Heart left ventricle (tissue), 16 donors: ENCODE measurements at regions not wholly inside any gene's neighbourhood (a gene's known extent, or its start where the extent isn't known, plus 50 kb on each side); places are given as distances from the start of the nearest gene placed in this dataset.

Experiments
- ATAC-seq, 4 donors: fragments of 200-7000 bp; cut with Tn5 transposase; one replicate each; pipeline ENCODE4 v1.9.1; 2020 to 2022; ENCODE audit warnings: moderate library complexity in 4 of 4, mild to moderate bottlenecking in 3 of 4, moderate number of reproducible peaks in 1 of 4
- DNase-seq, 5 donors: peaks; one replicate each; pipeline ENCODE4 v3.0.0-alpha.2; 2020
- H3K27ac ChIP-seq, 12 donors: fragments of 200-600 bp; sonication (generic) in 4 of 12; one replicate each; pipeline versions ENCODE4 v1.5.0 to v1.8.0; 2016 to 2022; ENCODE audit warnings: mild to moderate bottlenecking in 2 of 12
- H3K27me3 ChIP-seq, 9 donors: fragments of 200-600 bp; sonication (generic) in 2 of 9; one replicate each; pipeline versions ENCODE4 v1.5.1 to v1.8.0; 2016 to 2022; ENCODE audit warnings: mild to moderate bottlenecking in 3 of 9
- H3K36me3 ChIP-seq, 9 donors: fragments of 200-600 bp; sonication (generic) in 2 of 9; one replicate each; pipeline versions ENCODE4 v1.5.0 to v1.8.0; 2018 to 2022; ENCODE audit warnings: mild to moderate bottlenecking in 2 of 9
- H3K4me1 ChIP-seq, 12 donors: fragments of 200-600 bp; sonication (generic) in 4 of 12; one replicate each; pipeline versions ENCODE4 v1.5.0 to v1.8.0; 2016 to 2022; ENCODE audit warnings: mild to moderate bottlenecking in 3 of 12
- H3K4me3 ChIP-seq, 12 donors: fragments of 200-600 bp; sonication (generic) in 4 of 12; one replicate each; pipeline versions ENCODE4 v1.5.0 to v1.8.0; 2017 to 2022; ENCODE audit warnings: mild to moderate bottlenecking in 9 of 12, moderate library complexity in 4 of 12
- H3K9me3 ChIP-seq, 12 donors: fragments of 200-600 bp; sonication (generic) in 4 of 12; one replicate each; pipeline versions ENCODE4 v1.5.0 to v1.8.0; 2016 to 2022; ENCODE audit warnings: mild to moderate bottlenecking in 1 of 12
- CTCF ChIP-seq, 12 donors: fragments of 200-600 bp; sonication (generic) in 4 of 12; IDR thresholded peaks; one replicate each; pipeline versions ENCODE4 v1.5.0 to v1.8.0; 2018 to 2022; ENCODE audit warnings: antibody characterized with exemption in 12 of 12, mild to moderate bottlenecking in 5 of 12
- POLR2A ChIP-seq, 2 donors: fragments of 450-650 bp; IDR thresholded peaks; one replicate each; pipeline ENCODE4 v1.6.1; 2017; ENCODE audit warnings: antibody characterized with exemption in 2 of 2, mild to moderate bottlenecking in 2 of 2, moderate library complexity in 2 of 2
- WGBS, 4 donors: extraction: QIAGEN DNeasy Blood & Tissue Kit in 2 of 4; methylation state at CpG; one replicate each; pipeline versions ENCODE4 v1.1.5 to v1.1.7; 2013 to 2018; 5-methylcytosine and 5-hydroxymethylcytosine counted together
- intact Hi-C, 10 donors: fragments of 100-400 bp; cut with DNase I; formaldehyde crosslinking; loops; one replicate each; pipeline versions ENCODE4 v1.11.1 to v1.14.2; 2022
- donor health status: ischemic (EF 13 %, LVEDD 7.1; RV severe dilation, severe dysfunction).
- donor health status: healthy with polysubstance abuse.
- donor health status: DM: no; HTN: yes; CAD: no.
- donor health status: DM: no; HTN: no; CAD: no.
- donor health status: ischemic (EF 25% LVEDD 6.9; RV normal size, moderate dysfunction).
- donor health status: ischemic (EF 25% LVEDD 5.7; RV mildly dilated, moderate dysfunction).
- donor health status: healthy.
- donor health status: DM: yes; HTN: yes; CAD: no.
- donor health status: ischemic (EF 35%, LVEDD 5.7; RV mildly dilated, moderate dysfunction).
- donor health status: nonischemic (EF 11% LVEDD 7.7; RV severe dilation, severe dysfunction).
- donor health status: DM: yes; HTN: yes; CAD: no.
- donor health status: PGD.
- donor health status: ischemic (EF 29% LVEDD 5.4; RV normal size, mild dysfunction).
- donor health status: nonischemic (EF 23%, LVEDD 6.1; RV moderate dilation, normal function).

- ATAC-seq: peak in 1 of 4 donors; percentile 32
- TF ChIP-seq CTCF (IDR thresholded peaks at IDR 0.05) (no peak), POLR2A (IDR thresholded peaks at IDR 0.05) (no peak)
- Histone ChIP-seq H3K4me3 (no peak overlapping the region), H3K36me3 (no peaks in the 10 kb centered on the region), H3K27ac (peak overlapping the region in 2 of 12 donors; percentile 13 to 34), H3K27me3 (no peaks in the 10 kb centered on the region), H3K9me3 (no peaks in the 10 kb centered on the region), H3K4me1 (peaks cover 0 to 7% (median 0%) of the 10 kb centered on the region in 12 donors)
- intact Hi-C loops: no loop called here
- WGBS, 4 donors: 65 to 75% (median 71%) methylated on average over 4 of the region's 4 CpGs
- peak in 1 of 5 donors; percentile 16 for DNase-seq
Measured at GRCh38 chr6:143569040-143569439, 57.5 kb upstream of the FUCA2 start.

GRCh38 chr6:143564484-143565017 is 53.0 kb upstream of the FUCA2 start:
- DNase-seq: peak in 4 of 5 donors; percentile 58 to 89 (median 76)
- Histone ChIP-seq H3K36me3 (no peaks in the 10 kb centered on the region), H3K4me3 (no peak overlapping the region), H3K27ac (peak overlapping the region in 10 of 12 donors; percentile 32 to 75 (median 67)), H3K4me1 (peaks cover 0 to 7% (median 0%) of the 10 kb centered on the region in 12 donors), H3K27me3 (no peaks in the 10 kb centered on the region), H3K9me3 (no peaks in the 10 kb centered on the region)
- intact Hi-C loops: loop anchor here in 2 of 10 donors (2.0 to 5.0 kb wide), 2 partner anchors 47 to 50 kb away; no protein-coding TSS in a partner anchor
- ATAC-seq: peak; percentile 94 to 97 (median 96)
- no peak for TF ChIP-seq CTCF (IDR thresholded peaks at IDR 0.05)
- TF ChIP-seq POLR2A (IDR thresholded peaks at IDR 0.05): no peak
- 43 to 61% (median 51%) methylated on average over 6 of the region's 6 CpGs for WGBS, 4 donors

- Histone ChIP-seq H3K27me3 (no peaks in the 10 kb centered on the region), H3K9me3 (no peaks in the 10 kb centered on the region), H3K4me3 (no peak overlapping the region), H3K4me1 (peaks cover 0 to 4% (median 0%) of the 10 kb centered on the region in 12 donors), H3K27ac (no peak overlapping the region), H3K36me3 (peaks cover 0 to under 1% (median 0%) of the 10 kb centered on the region in 9 donors)
- intact Hi-C loops: loop anchor here in 1 of 10 donors (5.0 kb wide), 1 partner anchor 45 kb away; no protein-coding TSS in a partner anchor
- TF ChIP-seq POLR2A (IDR thresholded peaks at IDR 0.05) (no peak), CTCF (IDR thresholded peaks at IDR 0.05) (no peak)
- WGBS, 4 donors: 73 to 86% (median 78%) methylated on average over 4 of the region's 4 CpGs
- no peak for DNase-seq
- no peak for ATAC-seq
Measured at GRCh38 chr6:143562143-143562542, 50.6 kb upstream of the FUCA2 start.
